GM19463 (cell line): ENCODE measurements at regions not wholly inside any gene's neighbourhood (a gene's known extent, or its start where the extent isn't known, plus 50 kb on each side); places are given as distances from the start of the nearest gene placed in this dataset.
"Not testable (repeated sequence)": the region's sequence is repeated elsewhere in the genome, so short reads cannot be mapped to it uniquely, and the experiment has no call there.

Source experiments
- ATAC-seq: cut with Tn5 transposase; IDR thresholded peaks from one replicate; pipeline ENCODE4 v1.9.1; 2021; ENCODE audit warnings: mild to moderate bottlenecking, moderate library complexity; ENCODE audit not compliant: unreplicated experiment

GRCh38 chr12:89289720-89290119 is 62.6 kb downstream of the DUSP6 start:
- no peak for ATAC-seq

GRCh38 chr12:89288959-89289358 is 63.3 kb downstream of the DUSP6 start:
- ATAC-seq: no peak

- no peak for ATAC-seq
Observed at GRCh38 chr12:89286501-89286900, 65.8 kb downstream of the DUSP6 start.

- ATAC-seq: no peak
Observed at GRCh38 chr12:89281539-89281867, 70.8 kb downstream of the DUSP6 start.

GRCh38 chr12:89280833-89281538 is 71.3 kb downstream of the DUSP6 start:
- no peak for ATAC-seq

GRCh38 chr12:89279499-89279898 is 72.8 kb downstream of the DUSP6 start:
- ATAC-seq: no peak

- ATAC-seq: no peak
Observed at GRCh38 chr12:89278862-89279261, 73.4 kb downstream of the DUSP6 start.

- no peak for ATAC-seq
Observed at GRCh38 chr12:89278169-89278568, 74.1 kb downstream of the DUSP6 start.

GRCh38 chr12:89276860-89277259 is 75.4 kb downstream of the DUSP6 start:
- no peak for ATAC-seq

GRCh38 chr12:89273525-89273924 is 78.8 kb downstream of the DUSP6 start:
- ATAC-seq: no peak

GRCh38 chr12:89270548-89270947 is 81.8 kb downstream of the DUSP6 start:
- no peak for ATAC-seq

GRCh38 chr12:89269174-89269573 is 83.1 kb downstream of the DUSP6 start:
- no peak for ATAC-seq

GRCh38 chr12:89267404-89267803 is 84.9 kb downstream of the DUSP6 start:
- no peak for ATAC-seq

- not testable (repeated sequence) for ATAC-seq
Observed at GRCh38 chr12:89266574-89267188, 85.6 kb downstream of the DUSP6 start.

- no peak for ATAC-seq
Observed at GRCh38 chr12:89264837-89265236, 87.5 kb downstream of the DUSP6 start.

- no peak for ATAC-seq
Observed at GRCh38 chr12:89263900-89264299, 88.4 kb downstream of the DUSP6 start.

GRCh38 chr12:89262855-89263552 is 89.3 kb downstream of the DUSP6 start:
- ATAC-seq: no peak

- no peak for ATAC-seq
Observed at GRCh38 chr12:89261982-89262381, 90.3 kb downstream of the DUSP6 start.

- no peak for ATAC-seq
Observed at GRCh38 chr12:89260841-89261637, 91.3 kb downstream of the DUSP6 start.

GRCh38 chr12:89259821-89260220 is 92.5 kb downstream of the DUSP6 start:
- no peak for ATAC-seq

GRCh38 chr12:89258240-89258969 is 93.9 kb downstream of the DUSP6 start:
- no peak for ATAC-seq
